ENCODE measurements at regions not wholly inside any gene's neighbourhood (a gene's known extent, or its start where the extent isn't known, plus 50 kb on each side); places are given as distances from the start of the nearest gene placed in this dataset.

- TF ChIP-seq, protein P1, sequence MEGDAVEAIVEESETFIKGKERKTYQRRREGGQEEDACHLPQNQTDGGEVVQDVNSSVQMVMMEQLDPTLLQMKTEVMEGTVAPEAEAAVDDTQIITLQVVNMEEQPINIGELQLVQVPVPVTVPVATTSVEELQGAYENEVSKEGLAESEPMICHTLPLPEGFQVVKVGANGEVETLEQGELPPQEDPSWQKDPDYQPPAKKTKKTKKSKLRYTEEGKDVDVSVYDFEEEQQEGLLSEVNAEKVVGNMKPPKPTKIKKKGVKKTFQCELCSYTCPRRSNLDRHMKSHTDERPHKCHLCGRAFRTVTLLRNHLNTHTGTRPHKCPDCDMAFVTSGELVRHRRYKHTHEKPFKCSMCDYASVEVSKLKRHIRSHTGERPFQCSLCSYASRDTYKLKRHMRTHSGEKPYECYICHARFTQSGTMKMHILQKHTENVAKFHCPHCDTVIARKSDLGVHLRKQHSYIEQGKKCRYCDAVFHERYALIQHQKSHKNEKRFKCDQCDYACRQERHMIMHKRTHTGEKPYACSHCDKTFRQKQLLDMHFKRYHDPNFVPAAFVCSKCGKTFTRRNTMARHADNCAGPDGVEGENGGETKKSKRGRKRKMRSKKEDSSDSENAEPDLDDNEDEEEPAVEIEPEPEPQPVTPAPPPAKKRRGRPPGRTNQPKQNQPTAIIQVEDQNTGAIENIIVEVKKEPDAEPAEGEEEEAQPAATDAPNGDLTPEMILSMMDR (IDR thresholded peaks at IDR 0.05), result no peak
- TF ChIP-seq ZFX (IDR thresholded peaks at IDR 0.05; ENCODE audit: borderline replicate concordance), result no peak
Observed at GRCh38 chr14:85471156-85471555, 58.8 kb upstream of the FLRT2 start.

All from 22Rv1 (cell line).